ENCODE measurements at regions not wholly inside any gene's neighbourhood (a gene's known extent, or its start where the extent isn't known, plus 50 kb on each side); places are given as distances from the start of the nearest gene placed in this dataset.

DNA sequence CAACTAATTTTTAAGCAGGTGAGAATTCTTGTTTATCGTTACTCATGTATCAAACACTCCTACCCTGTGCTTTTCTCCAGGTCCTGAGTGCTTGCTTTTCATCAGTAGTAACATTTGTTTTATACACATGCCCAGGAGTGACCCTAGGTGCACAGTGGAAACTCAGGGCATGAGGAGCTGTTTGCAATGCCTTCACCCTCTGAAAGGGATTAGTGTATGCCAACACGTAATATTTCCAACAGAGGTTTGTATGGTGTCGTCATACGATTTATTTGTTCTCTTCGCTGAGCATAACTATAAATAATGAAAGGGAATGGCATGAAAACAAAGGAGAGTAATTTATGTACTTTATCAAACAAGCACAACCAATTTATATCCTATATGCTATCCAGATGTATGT is 537.4 kb upstream of the MMS22L start:
- no peak for DNase-seq

GRCh38 chr6:97822632-97823031 is 539.6 kb upstream of the MMS22L start:
- no peak for DNase-seq

GRCh38 chr6:97841763-97842162 is 558.7 kb upstream of the MMS22L start:
- no peak for DNase-seq

DNA sequence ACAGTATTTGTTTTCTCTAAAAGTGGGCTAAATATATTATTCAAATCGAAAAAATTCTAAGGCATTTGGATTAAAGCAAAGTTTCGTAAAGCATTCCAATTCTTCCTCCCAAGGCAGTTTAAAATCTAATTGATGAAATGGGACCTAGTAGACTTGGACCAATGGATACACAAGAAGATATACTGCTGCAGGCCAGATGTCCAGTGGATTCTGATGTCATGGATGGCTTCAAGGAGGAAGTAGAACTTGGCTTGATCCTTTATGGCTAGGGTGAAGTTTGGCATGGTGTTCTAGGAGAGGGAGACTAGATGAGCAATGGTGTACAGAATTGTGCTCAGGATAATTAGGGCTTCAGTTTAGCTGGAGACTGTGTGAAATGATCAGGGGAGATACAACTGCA is 559.5 kb upstream of the MMS22L start:
- no peak for DNase-seq

GRCh38 chr6:97849390-97849789 is 566.4 kb upstream of the MMS22L start:
- DNase-seq: no peak

GRCh38 chr6:97850458-97851212 is 567.6 kb upstream of the MMS22L start:
- no peak for DNase-seq

DNA sequence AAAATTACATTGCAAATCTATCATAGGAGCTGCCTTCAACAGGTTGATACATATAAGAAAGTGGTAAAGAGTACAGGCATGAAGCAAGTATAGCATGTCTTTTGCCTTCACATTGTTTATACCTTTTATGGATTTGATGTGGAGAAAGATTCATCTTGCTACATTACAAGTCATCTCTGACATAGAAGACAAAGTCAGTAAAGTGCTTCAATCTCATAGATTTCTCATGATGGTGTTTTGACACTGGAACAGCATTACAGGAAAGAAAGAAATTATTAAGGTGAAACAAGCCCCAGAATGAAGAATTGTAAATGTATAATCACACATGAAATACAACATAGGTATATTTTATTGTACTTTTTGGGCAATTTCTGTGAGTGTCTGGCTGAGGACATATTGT is 580.7 kb upstream of the MMS22L start:
- no peak for DNase-seq

- no peak for DNase-seq
Observed at GRCh38 chr6:97864366-97864765, 581.4 kb upstream of the MMS22L start.

- DNase-seq: no peak
Observed at GRCh38 chr6:97864826-97865225, 581.8 kb upstream of the MMS22L start.

- DNase-seq: no peak
Observed at GRCh38 chr6:97865612-97866011, 582.6 kb upstream of the MMS22L start.

DNA sequence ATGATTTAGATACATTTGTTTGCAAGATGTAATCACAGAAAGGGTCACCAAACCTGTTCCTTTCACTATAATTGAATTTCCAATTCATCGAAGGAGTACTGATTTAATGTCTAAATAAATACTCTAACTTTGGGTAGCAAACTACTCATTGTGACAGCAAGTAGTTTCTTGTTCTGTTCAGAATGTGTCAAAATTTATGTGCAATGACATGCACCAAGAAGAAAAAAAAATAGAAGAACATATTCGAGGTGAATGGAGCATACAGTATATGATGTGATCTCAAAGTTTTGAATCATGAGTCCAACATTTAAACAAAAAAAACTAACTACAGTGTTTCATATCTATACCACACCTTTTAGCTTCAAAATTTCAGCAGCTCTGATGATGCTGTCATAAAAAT is 583.6 kb upstream of the MMS22L start:
- DNase-seq: no peak

- DNase-seq: no peak
Observed at GRCh38 chr6:97867177-97867576, 584.2 kb upstream of the MMS22L start.

DNA sequence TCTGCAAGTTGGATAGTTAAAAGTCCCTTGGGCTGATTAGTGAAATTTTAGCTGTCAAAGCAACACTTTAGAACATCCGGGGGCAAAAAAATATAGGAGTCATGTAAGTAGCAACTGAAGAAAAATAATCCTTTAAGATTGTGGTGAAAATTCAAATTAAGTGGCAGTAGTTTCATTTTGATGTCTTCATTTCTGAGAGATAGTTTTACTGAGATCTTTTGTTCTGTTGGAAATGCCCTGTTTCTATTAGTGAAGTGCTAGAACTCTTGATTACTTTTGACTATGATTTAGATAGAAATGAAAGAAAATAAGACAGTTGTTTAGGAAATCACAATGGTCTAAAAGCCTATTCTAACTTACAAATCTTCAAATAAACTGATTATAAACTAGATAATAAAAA is 587.3 kb upstream of the MMS22L start:
- DNase-seq: no peak

DNA sequence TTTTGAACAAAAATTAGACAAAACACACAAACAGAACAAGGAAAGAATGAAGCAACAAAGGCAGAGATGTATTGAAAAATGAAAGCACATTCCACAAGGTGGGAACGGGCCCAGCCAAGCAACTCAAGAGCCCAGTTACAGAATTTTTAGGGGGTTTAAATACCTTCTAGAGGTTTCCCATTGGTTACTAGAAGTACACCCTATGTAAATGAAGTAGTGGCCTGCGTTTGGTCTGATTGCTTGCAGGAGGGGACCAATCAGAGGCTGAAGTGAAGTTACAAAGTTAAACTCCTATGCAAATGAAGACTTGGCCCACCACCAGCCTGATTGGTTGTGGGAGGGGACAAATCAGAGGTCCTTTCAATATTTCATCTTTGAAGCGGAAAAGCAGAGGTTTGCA is 593.7 kb upstream of the MMS22L start:
- DNase-seq: no peak

GRCh38 chr6:97882755-97883154 is 599.7 kb upstream of the MMS22L start:
- no peak for DNase-seq

DNA sequence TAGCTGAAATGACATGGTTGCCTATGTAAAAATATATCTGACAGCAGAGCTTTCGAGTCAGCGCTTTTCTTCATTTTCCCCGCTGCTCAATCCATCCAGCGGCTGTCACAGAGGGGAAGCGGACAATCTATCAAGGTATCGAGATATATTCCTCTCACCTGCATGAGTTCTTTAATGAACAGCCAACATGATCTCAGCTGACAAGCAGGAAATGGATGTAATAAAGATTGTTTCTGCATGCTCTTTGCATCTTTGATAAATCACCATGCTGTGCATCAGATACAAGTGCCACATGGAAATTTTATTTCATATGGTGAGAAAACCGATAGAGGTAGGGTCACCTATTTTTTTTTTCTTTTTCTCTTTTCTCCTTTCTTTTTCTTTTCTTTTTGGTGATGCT is 602.3 kb upstream of the MMS22L start:
- DNase-seq: no peak

GRCh38 chr6:97885828-97886227 is 602.8 kb upstream of the MMS22L start:
- DNase-seq: no peak

GRCh38 chr6:97901531-97901930 is 618.5 kb upstream of the MMS22L start:
- DNase-seq: no peak

DNA sequence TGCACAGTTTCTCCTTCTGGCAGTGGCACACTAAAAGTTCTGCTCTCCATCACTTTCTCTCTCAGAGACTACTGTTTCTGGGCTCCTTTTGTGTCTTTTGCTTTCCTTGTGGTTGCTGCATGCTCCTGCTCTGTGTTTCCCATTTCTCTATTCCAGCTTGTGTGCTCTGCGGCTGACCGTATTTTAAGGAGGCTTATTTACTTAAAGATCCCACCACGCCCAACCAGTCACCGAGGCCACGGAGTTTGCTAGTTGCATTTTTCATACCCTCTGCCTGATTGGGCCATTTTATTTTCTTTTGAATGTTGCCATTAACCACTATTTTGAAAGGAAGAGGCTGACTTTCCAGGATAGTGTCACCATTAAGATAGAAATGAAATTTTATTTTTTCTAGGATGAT is 626.4 kb upstream of the MMS22L start:
- no peak for DNase-seq

DNA sequence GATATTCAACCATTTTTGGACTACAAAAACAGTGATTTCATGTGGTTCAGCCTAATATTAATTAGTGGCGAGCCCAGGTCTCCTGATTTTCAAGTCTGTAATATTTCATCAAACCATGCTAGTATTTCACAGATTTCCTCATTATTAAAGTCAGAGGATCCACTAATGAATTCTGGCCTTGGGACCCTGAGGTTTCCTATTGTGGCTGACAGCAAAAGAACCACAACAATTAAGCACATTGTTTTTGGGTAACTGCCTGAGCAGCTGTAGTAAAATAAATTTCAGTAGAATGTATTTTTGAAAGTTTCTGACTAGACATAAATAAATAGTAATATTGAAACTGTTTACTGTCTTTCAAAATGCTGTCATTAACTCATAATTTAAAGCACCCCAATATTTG is 630.7 kb upstream of the MMS22L start:
- no peak for DNase-seq

- no peak for DNase-seq
Observed at GRCh38 chr6:97914912-97915311, 631.9 kb upstream of the MMS22L start.

- DNase-seq: no peak
Observed at GRCh38 chr6:97915537-97915936, 632.5 kb upstream of the MMS22L start.

- no peak for DNase-seq
Observed at GRCh38 chr6:97917369-97917768, 634.4 kb upstream of the MMS22L start.

- no peak for DNase-seq
Observed at GRCh38 chr6:97919046-97919445, 636.0 kb upstream of the MMS22L start.

DNA sequence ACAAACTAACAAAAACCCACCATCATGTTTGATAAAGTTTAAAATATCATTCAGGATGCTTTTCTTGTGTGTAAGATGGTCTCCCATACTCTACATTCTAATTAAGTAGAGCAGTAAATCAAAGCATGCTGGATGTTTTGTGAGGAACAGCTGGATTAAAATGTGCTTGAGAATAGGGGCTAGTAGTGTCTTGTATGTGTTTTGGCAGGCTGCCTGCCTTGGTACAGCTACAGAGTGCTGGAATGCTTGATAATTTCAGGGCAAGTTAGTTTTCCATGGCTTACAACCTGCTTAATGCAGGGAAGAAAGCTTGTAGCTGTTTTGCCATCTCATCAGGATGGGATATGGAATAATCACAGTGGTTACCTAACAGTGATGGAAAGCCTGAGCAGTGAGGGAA is 636.6 kb upstream of the MMS22L start:
- DNase-seq: no peak
